Fibroblast of lung (primary cell): ENCODE measurements at regions not wholly inside any gene's neighbourhood (a gene's known extent, or its start where the extent isn't known, plus 50 kb on each side); places are given as distances from the start of the nearest gene placed in this dataset.

Experiments
- DNase-seq, 2 donors: peaks; one replicate each; pipeline versions ENCODE4 v3.0.0 to v3.0.0-alpha.2; 2010; ENCODE audit warnings: low read depth in 2 of 2
- H2AFZ ChIP-seq: 2 replicates; pipeline ENCODE4 v1.5.1; 2012; ENCODE audit warnings: low read length, control low read depth, inconsistent platforms
- H3K27ac ChIP-seq: 2 replicates; pipeline ENCODE4 v1.5.1; 2011; ENCODE audit warnings: low read length, control low read depth; ENCODE audit not compliant: insufficient read depth
- H3K27me3 ChIP-seq: 2 replicates; pipeline ENCODE4 v1.5.1; 2011; ENCODE audit warnings: mild to moderate bottlenecking, low read length; ENCODE audit not compliant: control insufficient read depth, insufficient read depth
- H3K36me3 ChIP-seq: 2 replicates; pipeline ENCODE4 v1.5.1; 2011; ENCODE audit warnings: low read length; ENCODE audit not compliant: control insufficient read depth, insufficient read depth
- H3K4me1 ChIP-seq: 2 replicates; pipeline ENCODE4 v1.5.1; 2011; ENCODE audit warnings: low read length; ENCODE audit not compliant: control insufficient read depth, insufficient read depth; ENCODE audit errors: extremely low read depth
- H3K4me2 ChIP-seq: 2 replicates; pipeline ENCODE4 v1.5.1; 2011; ENCODE audit warnings: low read length, control low read depth; ENCODE audit not compliant: insufficient read depth; ENCODE audit errors: extremely low read depth
- H3K4me3 ChIP-seq, 4 experiments: fragments of 200-600 bp in 1 of 4; sonication (generic) in 1 of 4; replicated peaks in 1 of 4; 2 replicates each; pipeline ENCODE4 v1.5.1; 2011 to 2016; ENCODE audit warnings: low read length in 4 of 4, low read depth in 3 of 4, mild to moderate bottlenecking in 3 of 4, control low read depth in 2 of 4, inconsistent platforms in 1 of 4, mixed read lengths in 1 of 4; ENCODE audit not compliant: insufficient read depth in 1 of 4; ENCODE audit errors: control extremely low read depth in 1 of 4
- H3K79me2 ChIP-seq: 2 replicates; pipeline ENCODE4 v1.5.1; 2012; ENCODE audit warnings: mild to moderate bottlenecking, low read length, inconsistent platforms; ENCODE audit not compliant: control insufficient read depth, insufficient read depth
- H3K9ac ChIP-seq: 2 replicates; pipeline ENCODE4 v1.5.1; 2011; ENCODE audit warnings: mild to moderate bottlenecking, low read length, control low read depth; ENCODE audit not compliant: insufficient read depth
- H3K9me3 ChIP-seq: 2 replicates; pipeline ENCODE4 v1.5.1; 2012; ENCODE audit warnings: low read depth, low read length; ENCODE audit not compliant: control insufficient read depth, insufficient read depth
- H4K20me1 ChIP-seq: 2 replicates; pipeline ENCODE4 v1.5.1; 2011; ENCODE audit warnings: low read length; ENCODE audit not compliant: control insufficient read depth, insufficient read depth; ENCODE audit errors: extremely low read depth
- EZH2 ChIP-seq: IDR thresholded peaks from 2 replicates; pipeline ENCODE4 v1.5.1; 2012; ENCODE audit warnings: low read length, control low read depth, mild to moderate bottlenecking; ENCODE audit errors: missing control alignments
- TF ChIP-seq, protein P1 (sequence below), 2 donors: IDR thresholded peaks in 1 of 2; conservative IDR thresholded peaks in 1 of 2; 1 replicate in 1 of 2; 2 replicates in 1 of 2; pipeline ENCODE4 v1.5.1; 2011 to 2012; ENCODE audit warnings: low read length in 2 of 2, control low read depth in 1 of 2, inconsistent platforms in 1 of 2, low read depth in 1 of 2, mild to moderate bottlenecking in 1 of 2

DNA sequence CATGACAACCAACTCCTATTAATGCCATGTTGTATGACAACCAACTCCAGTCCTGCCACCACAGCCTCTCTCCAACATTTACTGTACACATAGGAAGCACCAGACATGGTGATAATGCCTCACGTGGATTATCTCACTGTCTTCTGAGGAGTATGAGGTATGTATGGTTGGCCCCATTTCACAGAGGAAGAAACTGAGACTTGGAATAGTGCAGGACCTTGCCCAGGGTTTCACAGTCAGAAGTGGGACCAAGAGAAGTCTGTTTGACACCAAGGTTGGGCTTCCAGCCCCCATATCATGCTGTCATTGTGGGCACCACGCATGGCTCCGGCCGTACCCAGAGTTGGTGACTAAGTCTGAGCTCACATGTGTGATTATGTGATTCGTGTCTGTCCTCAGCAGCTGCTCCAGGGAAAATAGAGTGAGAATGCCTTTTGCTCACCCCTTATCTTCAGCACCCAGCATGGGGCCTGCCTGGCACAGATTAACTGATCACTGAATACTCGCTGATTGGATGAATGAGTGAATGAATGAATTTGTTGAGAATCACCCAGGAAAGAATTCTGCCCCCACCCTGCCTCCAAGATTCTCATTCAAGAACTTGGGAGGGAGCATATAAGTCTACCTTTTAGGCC is 204.1 kb upstream of the NLRP1 start:
- Histone ChIP-seq H3K9me3 (no peaks in the 10 kb centered on the region), H4K20me1 (no peaks in the 10 kb centered on the region), H2AFZ (no peak overlapping the region), H3K9ac (no peak overlapping the region), H3K27ac (no peak overlapping the region), H3K79me2 (no peaks in the 10 kb centered on the region), H3K4me1 (peaks cover 18% of the 10 kb centered on the region), H3K4me2 (no peak overlapping the region), H3K36me3 (no peaks in the 10 kb centered on the region), H3K27me3 (no peaks in the 10 kb centered on the region), H3K4me3 (no peak overlapping the region)
- no peak for TF ChIP-seq EZH2
- TF ChIP-seq, protein P1, sequence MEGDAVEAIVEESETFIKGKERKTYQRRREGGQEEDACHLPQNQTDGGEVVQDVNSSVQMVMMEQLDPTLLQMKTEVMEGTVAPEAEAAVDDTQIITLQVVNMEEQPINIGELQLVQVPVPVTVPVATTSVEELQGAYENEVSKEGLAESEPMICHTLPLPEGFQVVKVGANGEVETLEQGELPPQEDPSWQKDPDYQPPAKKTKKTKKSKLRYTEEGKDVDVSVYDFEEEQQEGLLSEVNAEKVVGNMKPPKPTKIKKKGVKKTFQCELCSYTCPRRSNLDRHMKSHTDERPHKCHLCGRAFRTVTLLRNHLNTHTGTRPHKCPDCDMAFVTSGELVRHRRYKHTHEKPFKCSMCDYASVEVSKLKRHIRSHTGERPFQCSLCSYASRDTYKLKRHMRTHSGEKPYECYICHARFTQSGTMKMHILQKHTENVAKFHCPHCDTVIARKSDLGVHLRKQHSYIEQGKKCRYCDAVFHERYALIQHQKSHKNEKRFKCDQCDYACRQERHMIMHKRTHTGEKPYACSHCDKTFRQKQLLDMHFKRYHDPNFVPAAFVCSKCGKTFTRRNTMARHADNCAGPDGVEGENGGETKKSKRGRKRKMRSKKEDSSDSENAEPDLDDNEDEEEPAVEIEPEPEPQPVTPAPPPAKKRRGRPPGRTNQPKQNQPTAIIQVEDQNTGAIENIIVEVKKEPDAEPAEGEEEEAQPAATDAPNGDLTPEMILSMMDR (conservative IDR thresholded peaks at IDR 0.05 in 1 of 2, IDR thresholded peaks at IDR 0.05 in 1 of 2; ENCODE audit: low read depth in 1 of 2, low read length in 2 of 2), result no peak
- peak in 1 of 2 donors; percentile 58 for DNase-seq

DNA sequence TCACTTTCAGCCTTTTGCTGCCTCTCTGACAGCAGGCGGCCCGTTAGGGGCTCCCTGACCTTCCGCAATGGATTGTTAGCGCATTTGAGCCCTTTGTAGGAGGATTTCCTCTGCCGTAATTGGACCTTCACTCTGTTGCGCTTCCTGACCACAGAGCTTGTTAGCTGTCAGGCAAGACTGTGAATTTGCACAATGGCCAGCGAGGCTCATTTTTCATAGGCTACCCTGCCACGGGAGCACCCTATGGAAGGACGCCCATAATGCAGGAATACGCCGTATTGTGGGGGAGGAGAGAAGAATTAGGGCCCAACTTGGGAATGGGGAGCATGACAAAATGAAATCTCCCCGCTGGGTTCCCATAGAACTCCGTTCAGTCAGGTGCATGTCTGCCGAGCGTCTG is 205.2 kb upstream of the NLRP1 start:
- Histone ChIP-seq H3K9ac (no peak overlapping the region), H3K36me3 (no peaks in the 10 kb centered on the region), H3K27ac (no peak overlapping the region), H3K9me3 (no peaks in the 10 kb centered on the region), H2AFZ (no peak overlapping the region), H3K4me3 (no peak overlapping the region), H3K27me3 (no peaks in the 10 kb centered on the region), H3K4me2 (no peak overlapping the region), H3K4me1 (peaks cover 18% of the 10 kb centered on the region), H3K79me2 (no peaks in the 10 kb centered on the region), H4K20me1 (no peaks in the 10 kb centered on the region)
- peak in 1 of 2 donors; percentile 51 for DNase-seq
- TF ChIP-seq, protein P1 (conservative IDR thresholded peaks at IDR 0.05 in 1 of 2, IDR thresholded peaks at IDR 0.05 in 1 of 2; ENCODE audit: low read depth in 1 of 2, low read length in 2 of 2), result no peak
- TF ChIP-seq EZH2, result no peak

- H3K4me1 ChIP-seq, result peaks cover 2% of the 10 kb centered on the region
- no peak for DNase-seq
- no peak overlapping the region for H3K27ac ChIP-seq
- no peak overlapping the region for H3K4me2 ChIP-seq
- no peak overlapping the region for H3K9ac ChIP-seq
- H3K36me3 ChIP-seq, result no peaks in the 10 kb centered on the region
- no peaks in the 10 kb centered on the region for H4K20me1 ChIP-seq
- H3K79me2 ChIP-seq, result no peaks in the 10 kb centered on the region
- H2AFZ ChIP-seq, result no peak overlapping the region
- no peak overlapping the region for H3K4me3 ChIP-seq
- no peaks in the 10 kb centered on the region for H3K9me3 ChIP-seq
- TF ChIP-seq, protein P1 (conservative IDR thresholded peaks at IDR 0.05 in 1 of 2, IDR thresholded peaks at IDR 0.05 in 1 of 2; ENCODE audit: low read depth in 1 of 2, low read length in 2 of 2), result peak; percentile 14 to 21
- TF ChIP-seq EZH2, result no peak
- peaks cover 2% of the 10 kb centered on the region for H3K27me3 ChIP-seq
Observed at GRCh38 chr17:5793157-5793556, 208.8 kb upstream of the NLRP1 start.
